Cardiac muscle cell (in vitro differentiated cells and primary cell): ENCODE measurements at regions not wholly inside any gene's neighbourhood (a gene's known extent, or its start where the extent isn't known, plus 50 kb on each side); places are given as distances from the start of the nearest gene placed in this dataset.

ENCODE experiments used
- DNase-seq, 2 donors: peaks; one replicate each; pipeline versions ENCODE4 v3.0.0 to v3.0.0-alpha.2; 2010 to 2017; ENCODE audit warnings: low read depth in 1 of 2, low spot score in 1 of 2
- H3K27ac ChIP-seq: fragments of 200-600 bp; sonication (generic); 2 replicates; pipeline ENCODE4 v1.5.1; 2016
- H3K27me3 ChIP-seq: fragments of 200-600 bp; sonication (generic); 2 replicates; pipeline ENCODE4 v1.6.0; 2016; ENCODE audit warnings: control low read depth
- H3K36me3 ChIP-seq: fragments of 200-600 bp; sonication (generic); 2 replicates; pipeline ENCODE4 v1.5.1; 2016; ENCODE audit warnings: control low read depth
- H3K4me1 ChIP-seq: fragments of 200-600 bp; sonication (generic); 2 replicates; pipeline ENCODE4 v1.8.1; 2017; ENCODE audit warnings: low read depth, mild to moderate bottlenecking, mixed run types
- H3K4me3 ChIP-seq: fragments of 200-600 bp; sonication (generic); 2 replicates; pipeline ENCODE4 v1.5.1; 2016; ENCODE audit warnings: mild to moderate bottlenecking
- H3K9me3 ChIP-seq: fragments of 200-600 bp; sonication (generic); 2 replicates; pipeline ENCODE4 v1.5.1; 2017; ENCODE audit warnings: low read depth, mild to moderate bottlenecking, control low read depth
- CTCF ChIP-seq: IDR thresholded peaks from 2 replicates; pipeline ENCODE4 v1.5.1; 2012; ENCODE audit warnings: low read depth, mild to moderate bottlenecking, low read length

GRCh38 chr5:124297826-124298225, 448.6 kb downstream of the ZNF608 start:
- no peaks in the 10 kb centered on the region for H3K4me1 ChIP-seq
- H3K27me3 ChIP-seq = no peaks in the 10 kb centered on the region
- no peak overlapping the region for H3K4me3 ChIP-seq
- H3K36me3 ChIP-seq = no peaks in the 10 kb centered on the region
- DNase-seq = no peak
- no peak for TF ChIP-seq CTCF
- H3K27ac ChIP-seq = no peak overlapping the region
- H3K9me3 ChIP-seq = no peaks in the 10 kb centered on the region

- TF ChIP-seq CTCF = no peak
- no peaks in the 10 kb centered on the region for H3K9me3 ChIP-seq
- no peak overlapping the region for H3K4me3 ChIP-seq
- H3K4me1 ChIP-seq = peaks cover 12% of the 10 kb centered on the region
- H3K27ac ChIP-seq = no peak overlapping the region
- H3K36me3 ChIP-seq = no peaks in the 10 kb centered on the region
- no peak for DNase-seq
- H3K27me3 ChIP-seq = no peaks in the 10 kb centered on the region
These were observed 454.1 kb downstream of the ZNF608 start for GRCh38 chr5:124292322-124292855.

DNA sequence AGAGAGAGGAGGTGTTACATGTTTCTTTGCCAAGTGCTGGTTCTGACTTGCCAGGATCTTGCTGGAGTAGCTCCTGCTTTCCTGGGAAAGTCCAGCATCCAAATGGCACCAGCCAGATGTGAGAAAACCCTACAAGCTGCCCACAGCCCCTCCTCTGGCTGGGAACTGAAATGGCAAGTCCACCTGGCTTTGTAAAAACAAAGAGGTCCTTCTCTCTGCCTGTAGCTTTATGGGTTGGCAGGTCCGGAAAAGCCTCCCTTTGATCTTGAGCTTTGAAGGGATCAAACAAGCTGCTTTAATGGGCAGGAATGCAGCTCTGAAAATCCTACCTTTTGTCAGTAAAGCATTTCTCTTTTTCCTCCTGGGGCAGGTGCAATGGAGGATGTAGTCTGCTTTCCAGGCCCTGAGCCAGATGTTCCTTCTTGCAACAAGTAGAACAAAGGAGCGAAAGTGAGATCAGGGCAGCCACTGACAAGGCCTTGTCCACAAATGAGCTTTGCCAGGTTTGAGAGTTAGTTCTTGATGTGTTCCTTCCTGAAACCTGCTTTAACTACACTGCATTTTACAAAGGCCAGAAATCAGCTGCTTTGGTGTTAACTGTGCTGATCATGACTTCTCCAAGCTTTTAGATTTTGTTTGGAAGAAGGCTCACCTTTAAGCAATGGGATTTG, 456.7 kb downstream of the ZNF608 start:
- no peaks in the 10 kb centered on the region for H3K27me3 ChIP-seq
- H3K9me3 ChIP-seq = no peaks in the 10 kb centered on the region
- peaks cover 12% of the 10 kb centered on the region for H3K4me1 ChIP-seq
- no peaks in the 10 kb centered on the region for H3K36me3 ChIP-seq
- H3K27ac ChIP-seq = no peak overlapping the region
- DNase-seq = no peak
- H3K4me3 ChIP-seq = no peak overlapping the region
- TF ChIP-seq CTCF = no peak

GRCh38 chr5:124289130-124289529, 457.3 kb downstream of the ZNF608 start:
- no peaks in the 10 kb centered on the region for H3K27me3 ChIP-seq
- no peaks in the 10 kb centered on the region for H3K9me3 ChIP-seq
- H3K27ac ChIP-seq = no peak overlapping the region
- no peak for TF ChIP-seq CTCF
- peak in 1 of 2 donors; percentile 69 for DNase-seq
- peaks cover 12% of the 10 kb centered on the region for H3K4me1 ChIP-seq
- H3K4me3 ChIP-seq = no peak overlapping the region
- no peaks in the 10 kb centered on the region for H3K36me3 ChIP-seq

DNA sequence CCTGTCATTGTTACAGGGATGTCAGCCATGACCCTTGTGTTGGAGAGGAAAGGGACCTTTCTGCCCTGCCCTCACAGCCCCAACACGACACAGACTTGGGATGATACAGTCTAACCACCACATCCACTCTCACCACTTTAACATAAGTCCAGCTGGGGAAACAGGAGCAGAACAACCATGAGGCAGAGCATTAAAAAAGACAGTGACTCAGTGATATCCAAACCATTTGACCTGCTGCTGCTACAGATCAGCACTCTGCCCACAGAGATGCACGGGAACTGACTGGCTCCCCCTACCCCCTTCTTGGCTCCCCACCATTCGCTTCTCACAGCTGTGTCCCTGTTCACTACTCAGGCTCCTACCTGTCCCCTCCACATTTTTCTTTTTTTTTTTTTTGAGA, 458.6 kb downstream of the ZNF608 start:
- no peak for TF ChIP-seq CTCF
- H3K4me1 ChIP-seq = peaks cover 12% of the 10 kb centered on the region
- H3K36me3 ChIP-seq = no peaks in the 10 kb centered on the region
- no peaks in the 10 kb centered on the region for H3K9me3 ChIP-seq
- no peak overlapping the region for H3K4me3 ChIP-seq
- DNase-seq = no peak
- H3K27me3 ChIP-seq = no peaks in the 10 kb centered on the region
- no peak overlapping the region for H3K27ac ChIP-seq
